ENCODE measurements at regions not wholly inside any gene's neighbourhood (a gene's known extent, or its start where the extent isn't known, plus 50 kb on each side); places are given as distances from the start of the nearest gene placed in this dataset.

GRCh38 chr2:200177971-200178911, 128.3 kb upstream of the SPATS2L start:
- no peak for TF ChIP-seq POLR2AphosphoS5 (IDR thresholded peaks at IDR 0.05; ENCODE audit: low read depth)
- TF ChIP-seq CTCF (IDR thresholded peaks at IDR 0.05; ENCODE audit: insufficient read depth, low read length): no peak
- no peak for TF ChIP-seq GABPA (IDR thresholded peaks at IDR 0.05; ENCODE audit: low read depth)

Data from HL-60 (cell line).